ENCODE measurements at regions not wholly inside any gene's neighbourhood (a gene's known extent, or its start where the extent isn't known, plus 50 kb on each side); places are given as distances from the start of the nearest gene placed in this dataset.
"Not testable (repeated sequence)": the region's sequence is repeated elsewhere in the genome, so short reads cannot be mapped to it uniquely, and the experiment has no call there.

DNA sequence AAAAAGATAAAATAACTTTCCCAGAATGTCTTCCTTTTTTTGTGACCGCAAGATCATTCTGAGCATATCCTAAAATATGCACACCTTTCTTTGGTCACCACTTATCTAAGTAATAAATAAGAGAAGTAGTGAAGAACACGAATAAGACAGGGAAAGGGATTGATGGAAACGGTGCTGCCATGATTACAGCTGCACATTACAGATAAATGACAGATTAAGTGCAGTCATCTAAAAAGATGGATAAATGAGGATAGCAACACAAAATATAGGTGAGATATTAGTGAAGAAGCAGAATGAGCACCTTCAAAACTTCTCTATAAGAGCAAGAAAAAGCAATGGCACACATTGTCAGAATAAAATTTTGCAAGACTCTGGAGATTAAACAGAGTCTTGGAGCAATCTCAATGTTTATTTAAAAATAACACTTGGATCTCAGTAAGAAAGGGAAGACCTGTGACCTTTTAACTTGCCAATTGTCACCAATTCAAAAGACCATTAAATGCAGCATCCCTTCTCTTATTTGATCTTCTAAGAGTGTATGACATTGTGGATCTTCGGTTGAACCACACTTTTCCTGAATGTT is 567.1 kb downstream of the KCNJ2 start:
- DNase-seq (ENCODE audit: low spot score), result no peak

DNA sequence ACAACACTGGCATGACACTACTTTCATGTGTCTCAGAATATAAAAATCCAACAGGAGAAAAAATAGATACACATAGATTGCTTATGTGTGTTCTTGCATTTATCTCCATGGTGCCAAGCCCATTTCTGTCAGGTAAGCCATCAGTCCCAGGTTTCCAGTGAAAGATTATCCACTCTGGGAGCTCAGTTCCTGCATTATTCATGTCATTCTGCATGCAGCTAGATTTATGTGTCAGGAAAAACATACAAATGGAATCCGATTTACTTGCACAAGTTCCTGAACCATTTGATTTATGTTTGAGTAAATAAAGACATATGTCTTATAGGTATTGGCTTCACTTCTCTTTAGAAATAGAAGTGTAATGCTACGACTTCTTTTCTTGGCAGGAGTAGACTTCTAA is 569.7 kb downstream of the KCNJ2 start:
- no peak for DNase-seq (ENCODE audit: low spot score)

DNA sequence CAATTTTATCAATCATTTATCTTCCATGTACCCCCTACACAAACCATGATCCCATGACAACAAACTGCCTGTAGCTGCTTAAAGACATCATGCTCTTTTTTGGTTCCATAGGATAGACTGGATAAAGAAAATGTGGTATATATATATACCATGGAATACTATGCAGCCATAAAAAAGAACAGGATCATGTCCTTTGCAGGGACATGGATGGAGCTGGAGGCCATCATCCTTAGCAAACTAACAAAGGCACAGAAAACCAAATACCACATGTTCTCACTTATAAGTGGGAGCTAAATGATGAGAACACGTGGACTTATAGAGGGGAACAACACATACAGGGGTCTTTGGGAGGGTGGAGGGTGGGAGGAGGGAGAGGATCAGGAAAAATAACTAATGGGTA is 577.2 kb downstream of the KCNJ2 start:
- DNase-seq (ENCODE audit: low spot score), result not testable (repeated sequence)

DNA sequence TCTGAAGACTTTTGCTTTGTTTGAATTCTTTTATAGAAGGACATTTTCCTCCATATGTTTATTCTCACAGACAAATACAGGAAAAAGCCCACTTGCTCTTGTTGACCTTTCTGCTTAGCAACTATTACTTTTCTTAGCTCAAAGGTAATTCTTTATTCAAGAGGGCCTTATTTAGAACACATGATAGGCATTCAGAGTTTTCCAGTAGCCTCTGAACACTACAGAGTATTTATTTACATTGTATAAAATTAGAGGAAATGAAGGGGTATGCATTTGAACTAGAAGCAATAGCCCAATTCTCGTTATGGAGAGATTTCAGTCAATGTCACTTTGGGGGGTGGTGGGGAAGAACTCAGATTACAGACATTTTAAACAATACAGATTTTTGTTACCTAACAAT is 581.7 kb downstream of the KCNJ2 start:
- no peak for DNase-seq (ENCODE audit: low spot score)

DNA sequence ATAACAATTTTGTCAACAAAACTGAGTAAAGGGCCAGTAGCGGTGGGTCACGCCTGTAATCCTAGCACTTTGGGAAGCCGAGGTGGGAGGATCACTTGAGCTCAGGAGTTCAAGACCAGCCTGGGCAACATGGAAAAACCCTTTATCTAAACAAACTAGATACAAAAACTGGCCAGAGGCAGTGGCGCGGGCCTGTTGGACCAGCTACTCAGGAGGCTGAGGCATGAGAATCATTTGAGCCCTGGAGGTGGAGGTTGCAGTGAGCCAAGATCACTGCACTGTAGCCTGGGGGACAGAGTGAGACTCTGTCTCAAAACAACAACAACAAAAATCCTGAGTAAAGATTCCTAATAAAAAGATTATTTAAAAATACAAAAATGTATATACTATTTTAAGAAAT is 583.1 kb downstream of the KCNJ2 start:
- DNase-seq (ENCODE audit: low spot score), result not testable (repeated sequence)

DNA sequence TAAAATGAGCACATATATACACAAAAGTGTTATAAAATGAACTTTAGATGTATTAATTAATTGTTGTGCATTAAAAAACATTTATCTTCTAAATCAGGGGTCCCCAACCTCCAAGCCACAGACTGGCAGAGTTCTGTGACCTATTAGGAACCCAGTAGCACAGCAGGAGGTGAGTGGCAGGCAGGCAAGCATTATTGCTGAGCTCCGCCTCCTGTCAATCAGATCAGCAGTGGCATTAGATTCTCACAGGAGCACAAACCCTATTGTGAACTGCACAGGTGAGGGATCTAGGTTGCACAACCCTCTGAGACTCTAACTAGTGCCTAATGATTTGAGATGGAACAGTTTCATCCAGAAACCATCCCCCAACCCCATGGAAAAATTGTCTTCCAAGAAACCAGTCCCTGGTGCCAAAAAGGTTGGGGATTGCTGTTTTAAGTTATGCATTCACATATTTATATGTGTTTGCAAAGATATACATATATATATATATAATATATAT is 583.7 kb downstream of the KCNJ2 start:
- DNase-seq (ENCODE audit: low spot score), result no peak

DNA sequence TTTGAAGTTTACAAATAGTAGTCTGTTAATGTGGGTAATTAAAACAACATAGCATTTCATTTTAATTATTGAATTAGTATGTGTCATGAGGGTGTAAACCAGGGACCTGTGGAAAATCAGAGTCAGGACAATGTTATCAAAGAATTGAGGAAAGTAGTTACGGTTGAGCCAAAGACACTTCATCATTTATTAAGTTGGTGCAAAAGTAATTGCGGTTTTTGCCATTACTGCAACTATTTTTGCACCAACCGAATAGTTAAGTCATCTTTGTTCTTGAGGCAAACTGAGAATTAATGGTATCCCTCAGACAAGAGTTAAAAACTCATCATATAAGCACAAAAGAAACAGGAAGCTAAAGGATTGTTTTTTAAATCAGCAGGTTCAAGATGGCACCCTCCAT is 593.7 kb downstream of the KCNJ2 start:
- DNase-seq (ENCODE audit: low spot score), result no peak

DNA sequence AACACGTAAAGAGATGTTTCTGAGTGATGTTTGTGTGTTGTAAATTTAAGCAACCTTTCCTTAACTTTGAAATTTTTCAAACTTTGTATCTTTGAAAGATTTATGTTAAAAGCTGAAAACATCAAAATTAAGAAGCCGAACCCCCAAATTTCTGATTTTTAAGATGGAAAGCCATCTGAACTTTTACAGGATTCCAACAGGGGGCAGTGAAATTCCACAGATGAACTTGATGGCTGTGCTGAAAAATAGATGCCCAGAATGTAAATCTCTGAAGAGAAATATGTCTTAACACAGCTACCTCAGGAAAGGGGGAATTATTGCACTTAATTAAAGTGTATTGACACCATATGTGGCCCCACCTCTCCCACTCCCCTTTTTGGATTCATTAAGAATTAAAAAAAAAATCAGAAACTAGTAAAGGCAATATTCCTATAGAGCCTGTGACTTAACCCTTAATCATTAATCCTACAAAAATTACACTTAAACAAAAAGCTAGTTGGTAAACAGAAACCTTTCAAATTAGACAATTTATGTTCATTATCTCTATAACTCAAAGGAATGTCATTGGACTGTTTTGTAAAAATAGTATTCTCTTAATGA is 597.9 kb downstream of the KCNJ2 start:
- peak; percentile 51 for DNase-seq (ENCODE audit: low spot score)

DNA sequence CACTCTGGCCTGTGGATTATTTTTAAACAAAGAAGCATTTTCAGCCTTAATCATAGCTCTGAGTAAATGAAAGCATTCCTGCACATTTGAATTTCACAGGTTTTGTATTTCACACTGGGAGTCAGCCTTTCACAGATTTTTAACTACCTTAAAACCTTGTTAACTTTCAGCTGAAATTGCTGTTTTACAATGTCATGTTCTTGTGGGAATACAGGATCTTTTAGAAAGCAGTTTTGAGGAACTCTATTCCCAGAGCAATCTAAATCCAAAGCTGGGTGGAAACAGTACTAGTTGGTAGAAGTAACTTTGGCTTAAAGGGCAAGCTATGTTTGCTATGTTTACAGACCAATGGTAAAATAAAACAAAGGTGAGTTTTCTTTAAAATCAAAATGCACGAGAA is 600.6 kb downstream of the KCNJ2 start:
- DNase-seq (ENCODE audit: low spot score), result no peak

DNA sequence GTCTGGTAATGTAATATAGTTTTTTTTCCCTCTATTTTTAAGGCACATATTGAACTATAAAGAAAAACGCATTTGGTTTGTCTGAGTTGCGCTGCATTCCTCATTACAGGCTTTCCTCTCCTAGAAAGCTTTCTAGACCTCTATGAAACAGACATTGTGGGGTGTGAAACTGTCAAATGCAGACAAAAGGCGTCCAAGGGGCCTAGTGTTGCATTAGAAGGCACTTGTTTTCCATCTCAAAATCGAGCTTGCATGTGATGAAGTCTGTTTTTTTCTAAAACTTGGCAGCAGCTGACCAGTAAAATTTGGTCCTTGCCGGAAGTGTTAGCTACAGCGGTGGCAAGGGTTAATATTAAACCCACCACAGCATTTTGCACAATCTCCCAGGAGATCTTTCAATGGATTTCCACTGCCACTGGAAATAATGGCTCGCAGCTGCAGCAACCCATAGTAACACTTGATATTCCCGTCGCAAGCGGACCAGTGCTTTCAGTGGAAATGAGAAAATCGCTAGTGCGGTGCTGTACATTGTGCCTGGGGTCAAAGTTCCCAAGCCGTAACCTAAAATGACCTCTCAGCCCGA is 602.6 kb downstream of the KCNJ2 start:
- DNase-seq (ENCODE audit: low spot score), result no peak

DNA sequence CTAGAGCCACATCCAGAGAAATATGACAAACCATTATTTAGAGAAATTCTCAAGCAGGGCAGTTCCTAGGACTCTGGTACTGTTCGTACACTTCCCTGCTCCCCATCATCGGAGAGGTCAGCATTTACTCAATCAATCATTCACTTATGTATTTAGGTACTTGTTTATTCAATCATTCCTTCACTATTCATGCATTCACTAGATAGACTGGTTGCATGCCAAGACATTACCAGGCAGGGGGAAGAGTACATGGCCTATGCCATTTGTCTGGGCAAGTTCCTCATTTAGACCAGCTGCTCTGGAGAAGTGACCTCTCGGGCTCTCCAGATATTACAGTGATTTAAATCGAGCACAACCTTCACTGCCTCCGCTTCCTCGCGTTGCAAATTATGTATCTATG is 603.4 kb downstream of the KCNJ2 start:
- DNase-seq (ENCODE audit: low spot score), result peak; percentile 15

DNA sequence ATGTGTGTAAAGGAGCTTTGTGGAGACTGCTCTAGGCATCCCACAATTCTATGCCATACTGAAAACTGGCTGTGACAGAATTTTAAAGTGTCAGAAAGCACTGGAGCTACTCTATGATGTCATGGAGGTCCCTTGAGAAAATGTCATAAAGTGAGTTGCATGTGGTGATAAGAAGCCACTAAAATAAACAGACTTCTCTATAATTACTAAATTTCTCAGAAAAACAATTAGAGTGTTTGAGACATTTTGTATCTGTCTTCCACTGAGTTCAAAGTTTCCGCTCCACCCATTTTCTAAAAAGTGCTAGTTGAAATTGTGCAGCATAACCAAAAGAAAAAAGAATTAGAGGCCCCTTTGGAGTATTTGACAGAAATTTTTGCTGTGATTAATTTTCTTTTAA is 603.9 kb downstream of the KCNJ2 start:
- no peak for DNase-seq (ENCODE audit: low spot score)

DNA sequence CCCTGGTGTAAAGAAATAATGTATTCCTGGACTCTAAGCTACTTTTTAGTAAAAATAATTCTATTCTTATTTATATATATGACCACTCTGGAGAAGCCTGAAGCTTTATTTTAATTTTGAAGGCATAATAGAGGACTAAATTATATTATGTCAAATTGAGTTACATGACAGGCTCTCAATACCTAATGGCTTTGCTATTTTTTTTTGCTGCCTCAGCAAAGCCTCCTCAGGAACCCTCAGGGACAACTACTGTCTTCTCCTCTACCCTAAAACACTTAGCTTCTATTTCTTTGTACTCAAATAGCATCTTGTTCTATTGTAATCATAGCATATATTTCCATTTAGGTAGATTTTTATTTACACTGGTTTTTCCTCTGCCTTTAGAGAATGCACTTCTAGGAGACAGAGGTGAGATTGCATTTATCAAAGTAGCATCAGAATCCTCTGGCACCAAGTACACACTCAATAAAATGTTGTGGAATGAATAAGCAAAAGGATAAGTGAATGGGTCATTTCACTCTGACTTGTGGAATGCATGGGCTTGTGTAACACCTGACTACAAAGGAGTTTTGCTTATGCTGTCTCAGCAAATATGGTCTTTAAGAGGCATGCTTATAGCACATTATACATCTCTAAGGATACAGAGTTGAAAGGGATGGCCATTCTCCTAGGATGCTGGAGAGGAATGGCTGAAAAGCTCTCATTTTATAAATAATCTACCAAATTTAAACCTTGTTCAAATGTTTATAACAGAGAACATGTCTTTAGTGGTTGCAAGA is 605.2 kb downstream of the KCNJ2 start:
- DNase-seq (ENCODE audit: low spot score), result no peak

DNA sequence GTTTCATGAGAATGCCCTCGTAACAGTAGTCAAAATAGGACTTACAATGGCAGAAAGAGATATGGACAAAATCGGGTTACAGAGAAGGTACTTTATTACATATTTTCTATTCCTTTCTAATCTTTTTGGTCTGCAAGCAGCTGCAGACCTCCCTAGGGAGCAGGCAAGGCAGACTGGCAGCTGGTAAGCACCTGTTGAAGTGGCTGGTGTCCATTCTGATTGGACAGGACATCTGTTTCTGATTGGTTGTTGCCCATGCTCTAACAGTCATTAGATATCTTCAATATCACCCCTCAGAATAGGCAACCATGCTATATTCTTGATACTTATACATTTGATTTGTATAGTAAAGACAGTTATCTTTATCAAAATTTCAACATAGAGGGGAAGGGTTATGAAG is 606.3 kb downstream of the KCNJ2 start:
- no peak for DNase-seq (ENCODE audit: low spot score)

DNA sequence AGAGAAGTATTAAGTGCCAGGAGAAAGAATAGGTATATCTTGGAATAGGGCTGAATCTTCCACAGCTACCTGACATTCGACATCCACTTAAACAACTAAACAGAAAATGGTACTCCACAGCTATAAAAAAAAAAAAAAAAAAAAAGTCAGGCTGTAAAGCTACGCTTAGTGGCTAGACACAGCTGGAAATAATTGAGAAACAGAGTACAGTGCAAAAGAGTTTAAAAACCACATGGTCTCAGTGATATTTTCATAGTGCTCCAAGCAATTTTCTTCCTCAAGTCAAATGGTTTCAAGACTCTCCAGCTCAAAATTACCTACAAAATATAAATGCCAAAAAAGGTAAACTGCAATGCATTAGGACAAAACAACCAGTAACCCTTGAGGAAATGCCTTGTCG is 607.1 kb downstream of the KCNJ2 start:
- DNase-seq (ENCODE audit: low spot score), result no peak

DNA sequence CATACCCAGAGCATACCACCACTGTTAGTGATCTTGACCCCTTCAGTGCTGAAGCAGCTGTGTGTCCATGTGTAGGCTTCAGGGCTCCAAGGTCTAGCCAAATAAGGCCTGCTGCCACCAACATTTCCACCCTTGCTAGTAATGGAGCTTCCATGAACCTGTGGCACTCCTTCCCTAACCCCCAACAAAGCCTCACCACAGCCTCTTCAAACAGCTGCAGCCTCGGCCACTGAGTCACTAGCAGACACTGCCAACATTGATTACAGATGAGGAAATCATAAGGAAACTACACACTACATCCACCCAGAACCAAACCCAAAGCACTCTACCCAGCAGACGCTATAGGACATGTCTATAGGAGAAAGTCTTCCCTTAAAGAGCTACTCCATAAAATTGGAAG is 610.7 kb downstream of the KCNJ2 start:
- DNase-seq (ENCODE audit: low spot score), result no peak

DNA sequence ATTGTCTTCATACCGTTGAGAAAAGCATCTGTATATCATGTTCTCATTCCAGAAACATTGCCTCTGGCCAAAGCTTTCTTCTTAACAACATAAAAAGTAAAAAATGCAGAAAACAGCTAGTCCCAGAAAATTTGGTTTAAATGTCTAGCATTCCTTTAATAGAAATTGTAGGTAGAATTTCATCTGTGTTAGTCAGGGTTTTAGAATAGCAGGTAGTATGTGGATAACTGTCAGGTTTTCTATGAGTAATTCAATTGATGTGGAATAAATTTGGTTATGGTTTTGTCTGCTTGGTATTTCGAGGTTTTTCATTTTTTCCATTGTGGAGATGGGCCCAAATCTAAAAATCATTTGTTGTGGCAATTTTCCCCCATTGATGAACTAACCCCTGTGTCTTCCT is 616.7 kb downstream of the KCNJ2 start:
- no peak for DNase-seq (ENCODE audit: low spot score)

DNA sequence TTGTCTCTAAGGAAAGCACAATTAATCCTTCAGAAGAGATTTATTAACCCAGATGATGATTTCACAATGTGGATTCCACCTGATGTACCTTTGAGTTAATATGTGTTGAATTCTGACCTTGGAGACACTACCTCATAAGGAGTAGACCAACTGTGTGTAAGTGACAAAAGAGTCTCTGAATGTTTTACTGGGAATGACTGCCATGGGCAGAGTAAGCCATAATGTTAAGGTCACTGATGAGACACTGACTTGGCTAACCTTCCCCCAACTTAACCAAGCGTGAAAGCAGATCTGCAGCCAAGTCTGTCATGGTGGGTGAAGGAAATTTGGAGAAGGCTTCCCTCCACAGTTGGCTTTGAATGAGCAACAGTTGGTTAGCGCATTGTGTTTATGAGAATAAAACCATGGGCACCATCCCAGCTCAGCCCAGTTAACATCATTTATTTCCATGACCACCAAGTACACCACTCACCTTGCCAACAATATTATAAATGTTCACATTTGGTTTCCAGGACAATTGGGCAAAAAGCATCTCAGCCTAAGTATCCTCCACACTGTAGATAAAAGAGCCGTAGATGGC is 618.5 kb downstream of the KCNJ2 start:
- DNase-seq (ENCODE audit: low spot score), result no peak

DNA sequence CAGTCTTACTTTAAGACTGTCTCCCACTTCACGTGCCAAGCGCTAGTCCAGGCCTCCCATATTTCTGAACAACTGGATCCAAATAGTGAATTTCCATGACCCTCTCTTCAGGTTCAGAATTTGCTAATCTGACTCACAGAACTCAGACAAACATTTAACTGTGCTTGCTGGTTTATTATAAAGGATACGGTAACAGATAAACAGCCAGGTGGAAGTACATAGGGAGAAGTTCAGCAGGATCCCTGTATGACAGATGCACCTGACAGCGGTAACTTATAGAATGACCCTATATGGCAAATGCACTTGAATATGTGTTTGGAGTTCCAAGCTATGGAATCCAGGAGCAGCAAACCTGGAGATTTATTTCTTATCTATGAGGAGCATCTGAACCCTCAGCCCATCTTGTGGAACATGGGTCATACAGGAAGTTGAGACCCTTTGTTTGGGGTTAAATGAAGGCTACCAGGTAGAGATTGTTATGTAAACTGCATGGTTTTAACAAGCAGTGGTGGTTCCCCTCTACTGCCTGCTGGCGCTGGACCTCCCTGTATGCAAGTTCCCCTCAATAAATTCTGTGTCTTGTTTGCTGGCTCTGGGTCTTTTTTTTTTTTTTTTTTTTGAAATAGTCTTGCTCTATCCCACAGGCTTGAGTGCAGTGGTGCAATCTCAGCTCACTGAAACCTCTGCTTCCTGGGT is 622.6 kb downstream of the KCNJ2 start:
- no peak for DNase-seq (ENCODE audit: low spot score)

DNA sequence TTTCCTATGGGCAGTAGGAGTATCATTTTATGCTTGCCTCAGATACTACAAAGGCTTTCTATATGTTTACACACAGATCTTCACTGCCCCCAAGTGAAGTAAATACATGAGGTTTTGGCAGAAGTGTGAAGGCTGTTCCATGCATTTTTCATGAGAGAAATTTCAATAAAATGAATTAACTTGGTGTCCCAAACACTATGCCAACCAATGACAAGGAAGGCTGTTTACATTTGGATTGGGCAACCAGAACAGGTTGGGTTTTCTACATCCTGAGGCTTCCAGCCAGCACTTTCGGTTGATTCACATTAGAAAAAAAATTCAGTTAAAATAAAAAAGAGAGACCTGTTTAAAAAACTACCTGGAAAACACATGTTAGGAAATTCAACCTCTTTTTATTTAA is 625.4 kb downstream of the KCNJ2 start:
- no peak for DNase-seq (ENCODE audit: low spot score)

DNA sequence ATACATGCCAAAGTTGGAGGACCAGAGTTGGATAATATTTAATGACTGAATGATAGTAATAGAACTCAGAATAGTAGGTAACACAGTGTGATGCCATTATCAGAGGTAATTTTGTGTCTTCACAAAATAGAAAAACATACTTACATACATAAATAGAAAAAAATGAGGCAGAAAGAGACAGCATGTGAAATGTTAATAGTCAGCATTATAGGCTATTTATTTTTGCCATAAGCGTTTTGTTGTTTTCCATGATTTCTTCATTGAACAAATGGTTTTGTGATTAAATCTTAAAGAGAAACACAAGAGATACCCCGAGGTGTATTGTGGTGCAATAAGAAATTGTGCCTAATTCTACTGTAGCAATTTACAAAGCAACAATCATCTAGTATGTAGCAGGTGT is 626.3 kb downstream of the KCNJ2 start:
- DNase-seq (ENCODE audit: low spot score), result no peak

DNA sequence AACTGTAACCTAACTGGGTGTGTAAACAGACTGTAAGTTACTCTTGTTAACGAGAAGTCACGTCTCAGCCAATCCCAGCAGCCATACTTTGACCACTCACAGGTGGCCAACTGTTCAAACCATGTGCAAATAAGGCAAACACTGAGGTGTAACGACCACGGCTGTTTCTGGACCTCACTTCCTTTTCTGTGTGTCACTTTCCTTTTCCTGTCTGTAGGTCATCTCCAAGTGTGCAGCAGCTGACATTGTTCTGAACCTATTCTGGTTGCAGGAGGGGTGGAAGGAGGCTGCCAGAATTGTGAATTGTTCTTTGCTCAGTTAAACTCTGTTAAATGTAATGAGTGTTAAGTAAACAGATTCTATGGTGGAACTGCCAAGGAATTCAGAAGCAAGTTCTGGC is 627.4 kb downstream of the KCNJ2 start:
- no peak for DNase-seq (ENCODE audit: low spot score)
